Stimulated activated naive CD4-positive, alpha-beta T cell treated with Interleukin-2 at 50 U/mL for 16 hours (primary cell): ENCODE measurements at regions not wholly inside any gene's neighbourhood (a gene's known extent, or its start where the extent isn't known, plus 50 kb on each side); places are given as distances from the start of the nearest gene placed in this dataset.

Experiments
- DNase-seq: peaks from one replicate; lab custom pipeline; 2025; lab: John Stamatoyannopoulos, UW

- DNase-seq, result no peak
Observed at GRCh38 chr7:156125841-156126730, 313.8 kb upstream of the SHH start.

DNA sequence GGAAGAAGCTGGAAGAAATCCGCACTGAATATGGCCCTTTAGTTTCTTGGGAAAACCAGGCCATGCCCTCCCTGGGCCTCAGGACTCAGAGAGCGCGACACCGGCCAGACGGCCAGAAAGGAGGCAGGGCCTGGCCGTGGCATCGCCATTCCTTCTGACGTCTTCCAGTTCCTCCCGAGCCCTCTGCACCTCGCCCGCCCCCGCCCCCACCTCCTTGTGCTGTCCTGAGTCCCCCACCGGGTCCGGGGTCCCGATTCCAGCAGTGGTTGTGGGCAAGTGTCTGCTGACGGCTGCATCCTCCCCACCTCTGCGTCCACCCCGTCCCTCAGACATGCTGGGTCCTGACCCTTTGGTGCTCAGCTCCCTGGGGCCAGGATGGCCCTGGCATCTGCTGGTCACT, 312.1 kb upstream of the SHH start:
- no peak for DNase-seq

DNA sequence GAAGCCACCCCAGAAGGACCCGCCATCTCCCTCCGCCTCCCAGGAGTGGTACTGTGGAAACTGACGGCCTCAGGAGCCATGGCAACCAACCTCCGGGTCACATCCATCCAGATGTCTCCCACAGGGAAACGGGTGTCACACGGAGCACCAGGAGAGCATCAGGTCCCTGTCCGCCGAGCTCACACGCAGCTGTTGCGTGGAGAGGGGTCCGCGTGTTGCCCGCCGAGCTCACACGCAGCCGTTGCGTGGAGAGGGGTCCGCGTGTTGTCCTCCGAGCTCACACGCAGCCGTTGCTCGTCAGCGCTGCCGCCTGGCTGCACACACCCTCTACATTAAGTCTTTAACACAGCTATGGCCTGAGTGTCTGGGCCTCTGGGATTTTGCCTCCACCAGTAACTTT, 311.1 kb upstream of the SHH start:
- DNase-seq, result no peak

GRCh38 chr7:156122752-156123354, 310.6 kb upstream of the SHH start:
- DNase-seq, result no peak

- no peak for DNase-seq
Observed at GRCh38 chr7:156121956-156122355, 309.7 kb upstream of the SHH start.

DNA sequence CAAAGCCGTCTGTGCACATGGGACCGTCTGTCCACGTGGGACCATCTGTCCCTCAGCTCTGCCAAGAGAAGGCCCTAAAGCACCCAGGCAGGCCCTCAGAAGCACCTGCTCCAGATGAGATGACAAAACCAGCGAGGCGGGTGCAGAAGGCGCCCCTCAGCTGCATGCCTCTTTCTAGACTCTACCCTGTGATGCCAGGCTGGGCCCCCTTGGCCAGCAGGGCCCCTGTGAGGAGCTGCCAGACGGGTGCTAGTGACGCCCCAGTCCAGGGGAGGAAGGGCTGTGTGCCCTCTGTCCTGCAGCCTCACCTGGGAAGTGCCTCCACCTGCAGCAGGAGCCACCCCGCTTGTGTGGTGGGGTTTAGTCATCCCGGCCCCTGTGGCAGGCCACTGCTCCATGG, 309.2 kb upstream of the SHH start:
- no peak for DNase-seq

GRCh38 chr7:156120552-156120951, 308.3 kb upstream of the SHH start:
- no peak for DNase-seq

DNA sequence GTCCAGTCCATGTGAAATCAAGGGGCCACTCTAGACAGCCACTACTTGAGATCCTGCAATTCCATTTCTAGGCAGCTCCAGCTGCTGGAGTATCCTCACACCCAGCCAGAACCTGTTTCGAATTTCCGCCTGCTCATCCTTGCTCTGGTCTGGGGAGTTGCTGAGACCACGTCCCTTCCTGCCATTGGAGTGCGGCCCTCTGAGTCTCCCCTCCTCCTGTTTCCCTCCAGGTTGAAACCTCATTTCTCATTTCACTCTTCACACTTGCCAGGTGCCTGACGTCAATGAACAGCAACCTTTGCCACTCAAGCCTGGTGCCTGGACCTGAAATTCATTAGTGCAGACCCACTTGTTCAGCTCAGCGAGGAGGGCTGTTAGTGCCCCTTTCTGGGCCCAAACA, 307.5 kb upstream of the SHH start:
- no peak for DNase-seq

DNA sequence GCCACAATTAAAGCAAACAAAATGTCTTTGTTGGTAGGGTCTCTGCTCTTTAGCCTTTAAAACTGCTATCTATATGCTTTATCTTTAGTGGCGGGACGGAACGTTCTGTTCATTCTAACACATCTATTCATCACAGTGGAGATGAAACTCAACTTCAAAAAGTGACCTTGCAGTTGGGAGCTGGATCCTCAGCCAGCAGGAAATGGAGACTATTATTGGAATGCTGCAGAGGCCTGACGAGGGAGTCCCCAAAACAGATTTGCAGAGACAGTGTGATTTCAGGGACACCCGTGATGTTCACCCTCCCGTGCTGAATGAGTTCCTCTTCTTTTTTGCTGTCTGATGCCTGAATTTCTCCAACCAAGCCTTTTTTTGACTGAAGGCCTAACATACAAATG, 306.0 kb upstream of the SHH start:
- DNase-seq, result no peak

DNA sequence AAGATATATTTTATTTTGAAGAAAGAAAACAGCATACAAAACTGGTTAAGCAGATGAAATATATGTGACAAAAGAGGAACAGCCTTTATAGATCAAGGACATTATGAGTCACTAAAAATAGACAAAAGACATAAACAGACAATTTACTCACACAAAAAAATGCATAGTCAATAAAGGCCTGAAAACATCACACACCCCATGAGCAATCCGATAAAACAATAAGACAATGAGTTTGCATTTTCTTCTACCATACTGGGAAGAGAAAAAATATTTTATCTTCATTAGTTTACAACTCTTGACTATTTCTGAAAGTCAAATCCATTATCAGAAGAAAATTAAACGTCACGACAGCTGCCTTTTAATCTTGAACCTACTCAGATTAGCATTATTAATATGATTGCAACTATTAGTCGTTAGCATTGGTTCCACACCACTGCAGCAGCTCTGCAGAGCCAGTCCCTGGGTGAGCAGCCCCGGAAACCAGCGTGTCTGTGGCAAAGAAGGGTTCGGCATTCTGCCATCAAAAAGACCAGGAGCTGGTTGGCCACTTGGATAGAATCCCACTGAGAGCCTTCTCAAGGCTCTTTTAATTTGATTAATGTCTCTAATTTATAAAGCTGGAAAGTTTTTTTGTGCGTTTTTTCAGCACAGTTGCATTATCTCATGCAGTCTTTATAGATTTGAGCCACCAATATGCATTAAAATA, 305.4 kb upstream of the SHH start:
- no peak for DNase-seq

DNA sequence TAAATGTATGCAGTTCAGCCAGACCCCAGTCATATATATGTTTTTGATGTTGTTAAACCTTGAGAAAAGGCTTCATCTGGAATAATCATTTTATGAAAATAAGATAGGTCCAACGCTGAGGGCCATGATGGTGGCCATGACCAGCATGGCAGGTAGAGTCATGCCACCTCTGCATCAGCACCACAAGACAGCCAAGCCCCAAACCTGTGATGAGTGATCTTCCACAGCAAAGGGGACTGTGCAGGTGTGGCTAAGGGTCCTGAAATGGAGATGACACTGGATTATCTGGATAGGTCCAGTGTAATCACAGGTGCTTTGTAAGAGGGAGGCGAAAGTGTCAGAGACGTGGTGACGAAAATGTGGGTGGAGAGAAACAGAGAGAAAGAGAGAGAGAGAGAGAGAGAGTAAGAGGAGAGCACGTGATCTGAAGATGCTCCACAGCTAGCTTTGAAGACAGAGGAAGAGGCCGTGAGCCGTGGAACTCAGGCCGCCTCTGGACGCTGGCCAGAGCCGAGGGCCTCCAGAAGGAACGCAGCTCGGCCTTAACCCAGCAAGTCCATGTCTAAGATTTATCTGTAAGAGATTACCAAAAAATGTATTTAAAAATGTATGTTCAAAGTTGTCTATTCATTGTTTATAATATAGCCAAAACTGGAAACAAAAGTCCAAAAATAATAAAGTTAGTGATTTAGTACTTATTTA, 304.4 kb upstream of the SHH start:
- no peak for DNase-seq

- no peak for DNase-seq
Observed at GRCh38 chr7:156115582-156115981, 303.3 kb upstream of the SHH start.

DNA sequence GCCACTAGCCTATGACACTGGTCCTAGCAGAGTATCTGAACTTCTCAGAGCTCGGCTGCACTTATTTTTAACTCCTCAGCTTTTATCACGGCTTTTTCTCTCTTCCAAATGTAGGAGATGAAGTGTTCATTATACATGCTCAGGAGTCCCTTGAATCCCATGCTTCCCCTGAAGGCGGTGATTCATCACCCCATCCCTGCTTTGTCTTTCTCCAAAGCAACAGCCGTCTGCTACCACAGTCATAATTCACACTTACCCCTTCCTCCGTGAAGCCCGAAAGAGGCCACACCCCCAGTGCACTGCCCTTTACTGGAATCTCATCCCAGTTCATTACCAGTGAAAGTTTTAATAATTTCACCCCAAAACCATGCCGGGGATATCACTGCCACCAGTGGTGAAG, 301.5 kb upstream of the SHH start:
- DNase-seq, result no peak

DNA sequence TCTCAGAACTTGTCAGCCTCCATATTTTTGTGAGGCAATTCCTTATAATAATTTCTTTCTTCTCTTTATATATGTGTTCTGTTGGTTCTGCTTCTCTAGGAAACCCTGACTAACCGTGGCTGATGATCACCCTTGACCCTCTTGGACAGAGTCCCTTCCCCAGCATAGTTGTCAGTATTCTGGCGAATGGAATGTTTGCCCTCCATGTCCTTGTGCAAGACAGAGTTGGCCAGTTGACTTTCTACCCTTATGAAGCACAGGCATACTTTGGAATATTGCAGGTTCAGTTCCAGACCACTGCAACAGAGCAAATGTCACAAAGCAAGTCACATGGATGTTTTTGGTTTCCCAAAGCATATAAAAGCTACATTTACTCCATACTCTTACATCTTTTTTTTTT, 297.7 kb upstream of the SHH start:
- DNase-seq, result no peak

DNA sequence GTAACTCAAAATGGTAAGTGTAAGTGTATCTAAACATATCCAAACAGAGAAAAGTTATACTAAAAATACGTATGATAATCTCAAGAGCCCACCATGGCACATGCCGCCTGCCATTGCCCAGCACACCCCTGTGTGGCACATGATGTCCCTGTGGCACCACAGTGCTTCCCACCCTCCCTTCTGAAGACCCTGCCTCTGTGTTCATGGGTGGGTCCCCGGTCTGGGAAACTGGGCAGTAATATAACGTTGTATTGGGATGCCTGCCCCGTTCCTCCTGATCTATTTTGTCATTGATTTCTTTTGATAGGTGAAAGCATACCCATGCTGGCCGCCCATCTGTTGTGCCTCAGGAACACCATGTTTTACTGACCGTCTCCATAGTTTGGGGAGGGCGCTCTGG, 296.8 kb upstream of the SHH start:
- no peak for DNase-seq

GRCh38 chr7:156107957-156108356, 295.7 kb upstream of the SHH start:
- DNase-seq, result no peak

DNA sequence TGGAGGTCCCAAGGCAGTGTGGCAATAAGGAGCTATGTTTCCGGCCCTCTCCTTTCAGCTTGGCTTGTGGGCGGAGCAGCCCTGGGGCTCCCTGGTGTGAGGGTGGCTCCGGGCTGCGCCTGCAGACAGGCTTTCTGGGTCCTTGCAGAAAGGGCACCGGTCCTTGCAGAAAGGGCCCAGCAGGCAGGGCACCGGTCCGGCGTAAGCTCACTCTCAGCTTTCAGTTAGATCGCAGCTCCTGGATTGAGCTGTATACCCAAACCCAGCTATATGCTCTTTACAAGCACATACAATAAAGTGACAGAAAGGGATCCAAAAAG, 293.8 kb upstream of the SHH start:
- no peak for DNase-seq

GRCh38 chr7:156105337-156106106, 293.3 kb upstream of the SHH start:
- DNase-seq, result no peak

DNA sequence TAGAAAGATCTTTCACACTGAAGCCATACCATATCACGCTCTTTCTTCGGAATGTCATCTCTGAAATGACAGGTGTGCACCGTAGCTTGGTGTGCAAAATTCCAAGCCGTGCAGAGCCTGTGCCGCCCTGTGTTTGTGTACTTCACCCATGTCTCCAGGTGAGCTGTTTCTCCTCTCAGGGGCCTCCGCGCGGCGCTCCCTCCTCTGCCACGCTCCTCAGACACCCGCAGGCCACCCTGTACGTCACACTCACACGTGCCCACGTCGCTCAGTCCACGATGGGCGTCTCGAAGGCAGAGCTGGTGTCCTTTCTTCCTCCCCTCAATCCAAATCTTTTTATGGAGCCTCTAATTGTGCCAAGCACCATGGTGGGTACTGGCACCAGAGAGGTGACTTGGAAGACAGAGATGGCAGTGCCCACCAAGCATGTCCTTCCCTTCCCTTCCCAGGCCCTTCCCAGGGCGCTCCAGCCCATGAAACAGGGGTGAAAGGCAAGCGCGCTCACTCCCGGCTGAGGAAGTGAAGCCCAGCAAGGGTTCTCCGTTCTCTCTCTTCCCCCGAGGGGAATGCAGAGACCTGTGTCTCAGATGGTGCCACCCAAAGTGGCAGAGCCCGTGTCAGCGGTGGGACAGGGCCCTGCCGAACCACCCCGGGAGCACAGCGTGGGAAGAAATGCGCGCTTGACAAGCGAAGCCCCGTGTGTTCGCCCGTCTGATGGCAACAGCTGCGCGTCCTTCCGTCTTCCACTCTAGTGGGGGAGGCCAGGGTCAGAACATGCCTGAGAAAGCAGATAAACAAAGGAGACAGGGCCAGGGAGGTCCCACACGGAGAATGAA, 292.5 kb upstream of the SHH start:
- no peak for DNase-seq

GRCh38 chr7:156102267-156102666, 290.0 kb upstream of the SHH start:
- DNase-seq, result no peak

- DNase-seq, result no peak
Observed at GRCh38 chr7:156101355-156101754, 289.1 kb upstream of the SHH start.
